HUES48 (cell line): ENCODE measurements at regions not wholly inside any gene's neighbourhood (a gene's known extent, or its start where the extent isn't known, plus 50 kb on each side); places are given as distances from the start of the nearest gene placed in this dataset.

Experiments
- H3K27ac ChIP-seq: one replicate; pipeline ENCODE4 v1.7.0; 2013; ENCODE audit warnings: low read depth, low read length, inconsistent platforms
- H3K27me3 ChIP-seq: 2 replicates; pipeline ENCODE4 v1.6.1; 2013; ENCODE audit warnings: mild to moderate bottlenecking, low read length; ENCODE audit not compliant: control insufficient read depth, insufficient read depth
- H3K36me3 ChIP-seq: 2 replicates; pipeline ENCODE4 v1.6.1; 2013; ENCODE audit warnings: low read length; ENCODE audit not compliant: control insufficient read depth, insufficient read depth
- H3K4me1 ChIP-seq: 2 replicates; pipeline ENCODE4 v1.6.1; 2013; ENCODE audit warnings: mild to moderate bottlenecking, low read length; ENCODE audit not compliant: control insufficient read depth, insufficient read depth
- H3K4me3 ChIP-seq: 2 replicates; pipeline ENCODE4 v1.5.1; 2013; ENCODE audit warnings: mild to moderate bottlenecking, low read depth, low read length
- H3K9ac ChIP-seq: 2 replicates; pipeline ENCODE4 v1.6.1; 2013; ENCODE audit warnings: mild to moderate bottlenecking, low read depth, low read length, moderate library complexity
- H3K9me3 ChIP-seq: 2 replicates; pipeline ENCODE4 v1.6.1; 2013; ENCODE audit warnings: low read length; ENCODE audit not compliant: control insufficient read depth, insufficient read depth

DNA sequence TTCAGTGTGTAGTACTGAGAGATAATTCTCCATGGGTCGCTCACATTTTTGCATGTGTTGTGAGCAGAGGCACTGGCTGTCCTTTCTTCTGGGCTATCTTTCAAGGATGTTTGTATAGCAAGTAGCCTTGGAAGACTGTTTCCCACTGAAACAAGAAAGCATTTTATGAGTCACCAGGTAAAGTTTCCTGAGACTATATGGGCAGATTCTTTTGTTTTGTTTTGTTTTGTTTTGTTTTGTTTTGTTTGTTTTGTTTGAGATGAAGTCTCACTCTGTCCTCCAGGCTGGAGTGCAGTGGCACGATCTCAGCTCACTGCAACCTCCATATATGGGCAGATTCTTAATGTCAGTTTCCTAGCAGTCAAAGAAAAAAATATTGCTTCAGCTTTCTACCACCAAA is 912.6 kb downstream of the TTLL7 start:
- no peaks in the 10 kb centered on the region for H3K36me3 ChIP-seq
- no peak overlapping the region for H3K9ac ChIP-seq
- peak overlapping the region; percentile 34 for H3K27ac ChIP-seq
- no peaks in the 10 kb centered on the region for H3K4me1 ChIP-seq
- no peaks in the 10 kb centered on the region for H3K9me3 ChIP-seq
- no peaks in the 10 kb centered on the region for H3K27me3 ChIP-seq
- H3K4me3 ChIP-seq: no peak overlapping the region

DNA sequence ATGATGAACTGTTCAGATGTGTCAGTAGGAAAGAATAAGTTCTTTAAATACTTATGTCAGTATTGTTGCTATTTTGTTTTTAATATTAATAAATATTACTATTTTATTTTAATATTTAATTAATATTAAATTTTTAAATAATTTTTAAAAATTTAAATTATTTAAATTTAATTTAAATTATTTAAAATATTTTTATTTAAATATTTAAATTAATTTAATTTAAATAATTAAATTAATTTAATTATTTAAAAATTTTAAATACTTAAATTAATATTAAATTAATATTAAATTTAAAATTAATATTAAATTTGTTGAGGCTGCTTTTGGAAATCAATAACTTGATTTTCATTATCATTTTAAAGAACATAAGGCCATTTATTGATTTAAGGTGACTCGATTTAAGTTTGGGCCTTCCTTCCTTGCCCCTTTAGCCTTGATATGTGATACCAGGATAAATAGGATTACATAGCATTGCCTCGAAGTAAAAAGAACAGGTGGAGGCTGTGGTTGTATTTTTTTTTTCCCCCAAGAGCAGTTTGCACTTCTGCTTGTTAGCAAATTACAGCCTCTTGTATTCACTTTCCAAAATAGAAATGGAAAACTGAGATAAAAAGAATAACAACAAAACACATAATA is 915.2 kb downstream of the TTLL7 start:
- no peaks in the 10 kb centered on the region for H3K9me3 ChIP-seq
- no peaks in the 10 kb centered on the region for H3K4me1 ChIP-seq
- no peak overlapping the region for H3K27ac ChIP-seq
- no peak overlapping the region for H3K9ac ChIP-seq
- H3K27me3 ChIP-seq: no peaks in the 10 kb centered on the region
- H3K36me3 ChIP-seq: no peaks in the 10 kb centered on the region
- no peak overlapping the region for H3K4me3 ChIP-seq

DNA sequence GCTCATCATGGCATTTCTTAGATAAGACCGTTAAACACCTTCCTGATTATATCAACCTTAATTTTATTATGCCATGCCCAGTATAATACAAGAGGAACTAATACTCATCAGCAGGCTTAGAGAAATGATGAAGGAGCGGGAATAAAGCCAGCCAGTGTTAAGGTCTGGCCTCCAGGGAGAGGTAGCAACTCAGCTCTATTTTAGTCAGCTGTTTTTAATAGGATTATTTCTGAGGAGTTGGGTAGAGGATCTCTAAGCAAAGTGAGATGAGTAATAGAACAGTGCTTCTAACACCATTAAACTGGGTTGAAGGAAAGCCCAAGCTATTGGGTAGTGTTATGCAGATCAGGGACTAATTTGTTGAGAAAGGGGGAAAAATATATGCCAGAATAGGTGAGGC is 921.5 kb downstream of the TTLL7 start:
- Histone ChIP-seq H3K36me3 (no peaks in the 10 kb centered on the region), H3K4me3 (no peak overlapping the region), H3K9ac (no peak overlapping the region), H3K27ac (no peak overlapping the region), H3K27me3 (no peaks in the 10 kb centered on the region), H3K9me3 (no peaks in the 10 kb centered on the region), H3K4me1 (no peaks in the 10 kb centered on the region)

DNA sequence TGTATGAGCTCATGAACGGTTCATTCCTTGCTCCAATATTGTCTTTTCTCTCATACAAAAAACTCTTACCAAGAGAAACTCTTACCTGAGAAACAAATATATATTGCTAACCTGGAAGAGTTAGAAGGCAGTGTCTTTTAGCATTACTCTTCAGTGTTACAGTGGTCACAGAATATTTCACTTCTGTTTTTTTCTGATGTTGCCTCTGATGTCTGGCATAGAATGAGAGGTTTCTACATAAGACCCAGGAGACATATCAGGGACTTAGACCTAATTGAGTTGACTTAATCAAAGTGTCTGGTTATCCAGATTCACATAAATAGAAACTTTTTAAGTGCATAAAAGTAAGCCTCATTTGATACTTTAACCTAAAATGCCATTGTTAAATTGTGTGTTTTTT is 923.8 kb downstream of the TTLL7 start:
- no peaks in the 10 kb centered on the region for H3K27me3 ChIP-seq
- no peak overlapping the region for H3K27ac ChIP-seq
- no peaks in the 10 kb centered on the region for H3K9me3 ChIP-seq
- H3K4me3 ChIP-seq: no peak overlapping the region
- H3K4me1 ChIP-seq: no peaks in the 10 kb centered on the region
- no peak overlapping the region for H3K9ac ChIP-seq
- H3K36me3 ChIP-seq: no peaks in the 10 kb centered on the region

DNA sequence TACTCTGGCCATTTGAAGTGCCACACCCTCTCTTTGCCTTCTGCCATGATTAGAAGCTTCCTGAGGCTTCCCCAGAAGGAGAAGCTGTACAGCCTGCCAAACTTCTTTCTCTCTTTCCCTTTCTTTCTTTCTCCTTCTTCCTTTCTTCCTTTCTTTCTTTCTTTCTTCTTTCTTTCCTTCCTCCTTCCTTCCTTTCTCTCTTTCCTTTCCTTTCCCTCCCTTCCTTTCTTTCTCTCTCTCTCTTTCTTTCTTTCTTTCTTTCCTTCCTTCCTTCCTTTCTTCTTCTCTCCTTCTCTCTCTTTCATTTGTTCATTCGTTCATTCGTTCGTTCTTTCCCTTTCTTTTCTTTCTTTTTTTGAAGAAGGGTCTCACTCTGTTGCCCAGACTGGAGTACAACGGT is 931.0 kb downstream of the TTLL7 start:
- no peaks in the 10 kb centered on the region for H3K27me3 ChIP-seq
- H3K9me3 ChIP-seq: no peaks in the 10 kb centered on the region

DNA sequence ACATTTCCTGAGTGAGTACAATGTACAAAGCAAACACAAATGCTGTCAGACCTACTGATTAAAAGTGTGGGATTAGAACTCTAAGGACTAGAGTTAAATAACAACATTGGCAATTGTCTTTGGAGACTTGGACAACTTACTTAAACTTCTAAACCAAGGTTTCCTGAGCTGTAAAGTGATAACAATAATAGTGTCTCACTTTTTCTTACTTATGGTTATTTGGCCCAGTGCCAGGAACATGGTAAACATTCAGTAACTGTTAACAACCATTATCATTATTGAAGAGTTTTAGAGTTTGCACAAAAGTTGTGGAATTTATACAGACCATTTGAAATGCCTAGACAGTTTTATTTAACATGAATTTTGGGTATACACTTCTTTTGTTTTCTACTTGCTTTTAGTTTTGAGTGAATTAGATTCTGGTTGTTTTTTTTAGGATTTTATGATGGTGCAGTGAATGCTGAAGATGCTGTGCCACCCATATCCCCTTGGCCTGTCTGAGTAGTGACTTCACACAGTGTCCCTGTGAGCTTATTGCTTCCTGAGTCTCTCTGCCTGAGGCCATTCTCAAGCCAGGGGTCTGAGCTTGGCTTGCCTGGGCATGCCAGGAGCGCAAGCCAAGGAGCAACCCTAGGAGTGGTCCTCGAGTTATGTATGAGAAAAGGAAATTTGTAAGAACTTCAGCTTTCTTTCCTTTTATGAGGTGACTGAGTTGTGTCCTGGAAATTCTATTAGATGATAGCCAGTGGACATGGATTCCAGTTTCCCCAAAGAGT is 932.8 kb downstream of the TTLL7 start:
- no peak overlapping the region for H3K4me3 ChIP-seq
- H3K4me1 ChIP-seq: no peaks in the 10 kb centered on the region
- no peaks in the 10 kb centered on the region for H3K9me3 ChIP-seq
- H3K27me3 ChIP-seq: no peaks in the 10 kb centered on the region
- no peak overlapping the region for H3K9ac ChIP-seq
- H3K27ac ChIP-seq: no peak overlapping the region
- no peaks in the 10 kb centered on the region for H3K36me3 ChIP-seq

More for the DNA sequence above, 931.0 kb downstream of the TTLL7 start:
- H3K27ac ChIP-seq: no peak overlapping the region
- no peaks in the 10 kb centered on the region for H3K4me1 ChIP-seq
- no peaks in the 10 kb centered on the region for H3K36me3 ChIP-seq
- no peak overlapping the region for H3K9ac ChIP-seq
- no peak overlapping the region for H3K4me3 ChIP-seq

DNA sequence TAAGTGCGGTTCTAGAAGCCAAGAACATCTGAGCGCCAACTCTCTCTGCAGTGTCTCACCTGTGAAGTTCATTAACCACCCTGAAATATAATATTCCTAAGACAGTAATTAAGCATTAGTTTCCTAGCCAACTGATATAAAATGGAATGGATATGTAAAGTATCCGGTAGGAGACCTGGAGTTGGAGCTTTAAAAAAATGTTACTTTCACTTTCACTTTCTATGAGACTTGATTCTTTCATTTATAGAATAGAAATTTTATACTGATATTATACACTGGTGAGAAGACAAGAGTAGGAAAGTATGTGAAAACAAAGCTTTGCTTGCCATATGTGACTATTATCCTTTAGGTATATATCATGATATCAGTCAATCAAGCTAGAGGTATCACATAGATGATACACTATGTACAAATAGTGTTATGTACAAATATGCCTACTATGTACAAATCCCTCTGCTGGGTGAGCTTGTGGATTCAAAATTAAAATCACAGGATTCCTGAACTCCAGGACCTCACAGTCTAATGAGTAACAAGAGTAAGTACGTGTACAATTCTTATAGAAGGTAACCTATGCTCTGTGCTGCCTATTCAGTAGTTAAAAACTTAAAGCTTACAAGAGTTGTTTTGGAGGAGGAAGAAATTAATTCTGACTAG is 934.2 kb downstream of the TTLL7 start:
- Histone ChIP-seq H3K4me1 (no peaks in the 10 kb centered on the region), H3K36me3 (no peaks in the 10 kb centered on the region), H3K27ac (no peak overlapping the region), H3K9me3 (no peaks in the 10 kb centered on the region), H3K9ac (no peak overlapping the region), H3K4me3 (no peak overlapping the region), H3K27me3 (no peaks in the 10 kb centered on the region)

DNA sequence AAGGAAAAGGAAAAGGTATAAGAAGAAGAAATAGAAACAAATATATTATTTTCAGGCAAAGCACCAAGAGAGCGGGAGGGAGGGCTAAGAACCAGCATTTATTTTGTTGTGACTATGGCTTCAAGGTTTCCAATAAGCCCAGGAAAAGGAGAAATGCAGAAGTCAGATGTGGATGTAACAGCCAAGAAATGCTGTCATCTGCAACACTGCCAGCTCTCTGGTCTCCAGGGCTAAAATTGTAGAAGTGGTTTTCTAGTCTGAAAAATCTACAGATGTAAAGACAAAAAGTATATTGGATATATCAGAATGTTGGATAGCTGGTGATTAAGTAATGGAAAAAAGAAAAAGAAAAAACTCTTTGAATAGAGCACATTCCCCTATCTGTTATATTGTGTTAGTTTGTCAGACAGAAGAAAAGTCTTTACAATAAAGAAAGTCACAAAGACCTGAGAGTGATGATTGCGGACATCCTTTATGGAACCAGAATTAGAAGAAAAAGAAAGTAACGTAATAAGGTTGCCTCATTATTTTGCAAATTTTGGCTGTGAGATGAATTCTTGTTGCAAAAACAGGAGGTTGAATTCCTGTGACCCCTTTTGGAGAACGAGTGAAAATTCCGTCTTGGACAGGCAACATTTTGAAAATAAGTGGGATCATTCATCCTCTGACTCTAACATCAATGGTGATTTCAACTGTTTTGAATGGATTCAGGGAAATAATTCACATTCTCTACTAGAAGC is 938.1 kb downstream of the TTLL7 start:
- Histone ChIP-seq H3K9ac (no peak overlapping the region), H3K9me3 (no peaks in the 10 kb centered on the region), H3K27ac (no peak overlapping the region), H3K36me3 (no peaks in the 10 kb centered on the region), H3K4me3 (no peak overlapping the region), H3K27me3 (no peaks in the 10 kb centered on the region), H3K4me1 (no peaks in the 10 kb centered on the region)

DNA sequence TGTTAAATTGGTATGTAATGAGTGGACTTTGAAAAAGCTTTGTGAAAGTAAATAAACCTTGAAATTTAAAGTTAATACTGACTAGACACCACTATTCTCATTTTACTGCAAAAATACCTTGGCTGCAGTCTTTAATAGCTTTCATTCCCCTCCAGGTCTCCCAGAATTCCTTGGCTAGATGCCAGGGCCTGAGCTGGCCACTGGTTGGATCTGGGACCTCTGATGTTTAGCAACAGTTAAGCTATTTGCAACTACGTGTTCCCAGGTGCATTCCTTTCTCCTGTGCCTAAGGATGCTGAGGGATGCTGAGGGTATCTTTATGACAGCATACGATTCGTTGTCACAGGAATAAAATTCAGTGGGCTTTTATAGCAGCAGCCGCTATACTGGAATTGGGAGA is 938.7 kb downstream of the TTLL7 start:
- Histone ChIP-seq H3K27ac (no peak overlapping the region), H3K36me3 (no peaks in the 10 kb centered on the region), H3K9ac (no peak overlapping the region), H3K4me1 (peaks cover 4% of the 10 kb centered on the region; the same call in 1 of the 2 replicates), H3K27me3 (no peaks in the 10 kb centered on the region), H3K9me3 (no peaks in the 10 kb centered on the region), H3K4me3 (no peak overlapping the region)

DNA sequence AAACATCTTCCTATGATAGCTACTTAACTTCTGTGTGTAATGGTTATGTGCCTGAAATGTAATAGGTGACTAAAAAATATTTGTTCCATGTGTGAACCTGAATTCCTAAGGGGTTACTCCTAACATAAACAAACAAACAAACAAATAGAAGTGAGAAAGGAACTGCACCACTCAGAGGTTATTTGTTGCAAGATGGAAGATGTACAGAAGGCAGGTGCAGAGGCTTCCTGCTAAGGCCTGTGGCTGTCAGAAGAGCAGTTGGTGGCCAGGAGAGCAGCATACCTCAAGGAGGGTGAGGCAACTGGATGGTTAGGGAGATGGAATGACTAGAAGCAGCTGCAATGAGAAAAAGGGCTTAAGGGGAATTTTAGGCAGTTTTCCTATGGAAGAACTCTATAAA is 940.6 kb downstream of the TTLL7 start:
- Histone ChIP-seq H3K9me3 (no peaks in the 10 kb centered on the region), H3K27ac (no peak overlapping the region)

More for the DNA sequence above, 940.6 kb downstream of the TTLL7 start:
- Histone ChIP-seq H3K27me3 (no peaks in the 10 kb centered on the region), H3K4me1 (peaks cover 4% of the 10 kb centered on the region; the same call in 1 of the 2 replicates), H3K4me3 (no peak overlapping the region), H3K9ac (no peak overlapping the region), H3K36me3 (no peaks in the 10 kb centered on the region)
